Memory B cell (primary cell): ENCODE measurements at regions not wholly inside any gene's neighbourhood (a gene's known extent, or its start where the extent isn't known, plus 50 kb on each side); places are given as distances from the start of the nearest gene placed in this dataset.
"Not testable (repeated sequence)": the region's sequence is repeated elsewhere in the genome, so short reads cannot be mapped to it uniquely, and the experiment has no call there.

ENCODE experiments used
- ATAC-seq: fragments of 150-1000 bp; cut with Tn5 transposase; 2 replicates; pipeline ENCODE4 v1.10.0; 2021; ENCODE audit warnings: low read depth, mild to moderate bottlenecking, moderate library complexity
- DNase-seq, 2 donors: peaks; one replicate each; pipeline ENCODE4 v3.0.0; 2022; ENCODE audit warnings: low spot score in 2 of 2
- H3K27ac Mint-ChIP-seq: one replicate; pipeline ENCODE4 v1.8.0; 2022; ENCODE audit warnings: mild to moderate bottlenecking, moderate library complexity, mixed read lengths
- H3K27me3 Mint-ChIP-seq: one replicate; pipeline ENCODE4 v1.8.0; 2022; ENCODE audit warnings: mixed read lengths
- H3K36me3 Mint-ChIP-seq: one replicate; pipeline ENCODE4 v1.8.0; 2022; ENCODE audit warnings: mild to moderate bottlenecking, mixed read lengths
- H3K4me1 Mint-ChIP-seq: one replicate; pipeline ENCODE4 v1.8.0; 2022; ENCODE audit warnings: mixed read lengths
- H3K4me3 Mint-ChIP-seq: one replicate; pipeline ENCODE4 v1.8.0; 2022; ENCODE audit warnings: mild to moderate bottlenecking, moderate library complexity, mixed read lengths
- H3K9me3 Mint-ChIP-seq: one replicate; pipeline ENCODE4 v1.8.0; 2022; ENCODE audit warnings: mixed read lengths

GRCh38 chr14:105697955-105698354, 171.6 kb downstream of the TMEM121 start:
- not testable (repeated sequence) for ATAC-seq, H3K36me3 Mint-ChIP-seq, H3K27me3 Mint-ChIP-seq, DNase-seq, H3K9me3 Mint-ChIP-seq
- peaks cover 57% of the 10 kb centered on the region for H3K4me1 Mint-ChIP-seq
- H3K27ac Mint-ChIP-seq, result peak overlapping the region; percentile 97
- peak overlapping the region; percentile 66 for H3K4me3 Mint-ChIP-seq

GRCh38 chr14:105698940-105699556, 172.7 kb downstream of the TMEM121 start:
- DNase-seq (peak in 1 of 2 donors; percentile 57), ATAC-seq (peak; percentile 23)
- H3K27me3 Mint-ChIP-seq, H3K4me3 Mint-ChIP-seq, H3K36me3 Mint-ChIP-seq, H3K27ac Mint-ChIP-seq, H3K9me3 Mint-ChIP-seq: not testable (repeated sequence)
- peaks cover 50% of the 10 kb centered on the region for H3K4me1 Mint-ChIP-seq

- not testable (repeated sequence) for H3K36me3 Mint-ChIP-seq, ATAC-seq, H3K27me3 Mint-ChIP-seq, H3K9me3 Mint-ChIP-seq
- H3K4me3 Mint-ChIP-seq, result peak overlapping the region; percentile 80
- H3K27ac Mint-ChIP-seq, result peak overlapping the region; percentile 98
- DNase-seq, result peak in 1 of 2 donors; percentile 25
- peaks cover 43% of the 10 kb centered on the region for H3K4me1 Mint-ChIP-seq
Measured at GRCh38 chr14:105699706-105700105, 173.3 kb downstream of the TMEM121 start.

- H3K9me3 Mint-ChIP-seq, H3K36me3 Mint-ChIP-seq, H3K27me3 Mint-ChIP-seq, ATAC-seq: not testable (repeated sequence)
- Mint-ChIP-seq H3K4me1 (peaks cover 41% of the 10 kb centered on the region), H3K4me3 (peak overlapping the region; percentile 80), H3K27ac (peak overlapping the region; percentile 98)
- peak in 1 of 2 donors; percentile 37 for DNase-seq
Measured at GRCh38 chr14:105700146-105700545, 173.8 kb downstream of the TMEM121 start.

GRCh38 chr14:105700622-105701288, 174.4 kb downstream of the TMEM121 start:
- Mint-ChIP-seq H3K27ac (peak overlapping the region; percentile 98), H3K4me1 (peaks cover 43% of the 10 kb centered on the region), H3K9me3 (peaks cover 2% of the 10 kb centered on the region), H3K36me3 (peaks cover 11% of the 10 kb centered on the region), H3K27me3 (no peaks in the 10 kb centered on the region), H3K4me3 (peak overlapping the region; percentile 80)
- ATAC-seq (peak; percentile 41), DNase-seq (peak in 1 of 2 donors; percentile 46)

GRCh38 chr14:105701456-105702274, 175.3 kb downstream of the TMEM121 start:
- Mint-ChIP-seq H3K4me1 (peaks cover 48% of the 10 kb centered on the region), H3K36me3 (peaks cover 12% of the 10 kb centered on the region), H3K27ac (peak overlapping the region; percentile 90), H3K27me3 (no peaks in the 10 kb centered on the region), H3K9me3 (peaks cover 2% of the 10 kb centered on the region), H3K4me3 (peak overlapping the region; percentile 51)
- DNase-seq, result no peak
- ATAC-seq, result no peak

GRCh38 chr14:105702275-105702817, 176.0 kb downstream of the TMEM121 start:
- Mint-ChIP-seq H3K4me3 (no peak overlapping the region), H3K27me3 (no peaks in the 10 kb centered on the region), H3K27ac (peak overlapping the region; percentile 90), H3K9me3 (peaks cover 2% of the 10 kb centered on the region), H3K4me1 (peaks cover 48% of the 10 kb centered on the region), H3K36me3 (peaks cover 12% of the 10 kb centered on the region)
- ATAC-seq, result no peak
- peak in 1 of 2 donors; percentile 9 for DNase-seq

- Mint-ChIP-seq H3K27ac (peak overlapping the region; percentile 90), H3K36me3 (peaks cover 14% of the 10 kb centered on the region), H3K4me1 (peaks cover 46% of the 10 kb centered on the region)
- not testable (repeated sequence) for ATAC-seq, H3K27me3 Mint-ChIP-seq, DNase-seq, H3K9me3 Mint-ChIP-seq, H3K4me3 Mint-ChIP-seq
Measured at GRCh38 chr14:105703044-105703665, 176.8 kb downstream of the TMEM121 start.

- H3K36me3 Mint-ChIP-seq, result peaks cover 14% of the 10 kb centered on the region
Measured at GRCh38 chr14:105704091-105704490, 177.7 kb downstream of the TMEM121 start.

GRCh38 chr14:105704492-105704891, 178.1 kb downstream of the TMEM121 start:
- not testable (repeated sequence) for H3K27me3 Mint-ChIP-seq, ATAC-seq, H3K27ac Mint-ChIP-seq, H3K4me3 Mint-ChIP-seq, H3K9me3 Mint-ChIP-seq
- Mint-ChIP-seq H3K4me1 (peaks cover 43% of the 10 kb centered on the region), H3K36me3 (peaks cover 14% of the 10 kb centered on the region)
- peak in 1 of 2 donors; percentile 11 for DNase-seq

More at GRCh38 chr14:105704091-105704490, 177.7 kb downstream of the TMEM121 start:
- DNase-seq, result peak in 1 of 2 donors; percentile 8
- H3K4me1 Mint-ChIP-seq, result peaks cover 43% of the 10 kb centered on the region
- H3K9me3 Mint-ChIP-seq, H3K27me3 Mint-ChIP-seq, H3K27ac Mint-ChIP-seq, ATAC-seq, H3K4me3 Mint-ChIP-seq: not testable (repeated sequence)

- Mint-ChIP-seq H3K36me3 (peaks cover 14% of the 10 kb centered on the region), H3K4me3 (peak overlapping the region; percentile 84), H3K4me1 (peaks cover 35% of the 10 kb centered on the region), H3K27ac (peak overlapping the region; percentile 70)
- not testable (repeated sequence) for H3K27me3 Mint-ChIP-seq, H3K9me3 Mint-ChIP-seq, DNase-seq, ATAC-seq
Measured at GRCh38 chr14:105705512-105705861, 179.1 kb downstream of the TMEM121 start.

GRCh38 chr14:105705862-105706700, 179.7 kb downstream of the TMEM121 start:
- peaks cover 29% of the 10 kb centered on the region for H3K4me1 Mint-ChIP-seq
- H3K9me3 Mint-ChIP-seq, H3K27me3 Mint-ChIP-seq: not testable (repeated sequence)
- peaks cover 14% of the 10 kb centered on the region for H3K36me3 Mint-ChIP-seq
- H3K4me3 Mint-ChIP-seq, result peak overlapping the region; percentile 84
- DNase-seq, result peak; percentile 59 to 70
- peak overlapping the region; percentile 70 for H3K27ac Mint-ChIP-seq
- peak; percentile 87 for ATAC-seq

- not testable (repeated sequence) for H3K9me3 Mint-ChIP-seq, H3K27me3 Mint-ChIP-seq, DNase-seq
- Mint-ChIP-seq H3K36me3 (peaks cover 14% of the 10 kb centered on the region), H3K27ac (peak overlapping the region; percentile 70), H3K4me3 (peak overlapping the region; percentile 84), H3K4me1 (peaks cover 26% of the 10 kb centered on the region)
- ATAC-seq, result peak; percentile 18
Measured at GRCh38 chr14:105706701-105707019, 180.3 kb downstream of the TMEM121 start.
